ENCODE measurements at regions not wholly inside any gene's neighbourhood (a gene's known extent, or its start where the extent isn't known, plus 50 kb on each side); places are given as distances from the start of the nearest gene placed in this dataset.

- TF ChIP-seq CBX5 (CRISPR knock-in tag; IDR thresholded peaks at IDR 0.05; ENCODE audit: borderline replicate concordance) (no peak), CTCF (CRISPR knock-in tag; IDR thresholded peaks at IDR 0.05) (no peak), MAX (IDR thresholded peaks at IDR 0.05) (no peak)
Measured at GRCh38 chr4:116361790-116362189, 723.6 kb downstream of the TRAM1L1 start.

Measured in HepG2 (cell line).